KMS-11 (cell line): ENCODE measurements at regions not wholly inside any gene's neighbourhood (a gene's known extent, or its start where the extent isn't known, plus 50 kb on each side); places are given as distances from the start of the nearest gene placed in this dataset.
"Not testable (repeated sequence)": the region's sequence is repeated elsewhere in the genome, so short reads cannot be mapped to it uniquely, and the experiment has no call there.

Experiments
- H2AFZ ChIP-seq: fragments of 200-600 bp; sonication (generic); 2 replicates; pipeline ENCODE4 v1.6.1; 2016; ENCODE audit warnings: antibody characterized with exemption, mixed run types, low read depth
- H3K27ac ChIP-seq: fragments of 200-600 bp; sonication (generic); 2 replicates; pipeline ENCODE4 v1.6.1; 2016; ENCODE audit warnings: mild to moderate bottlenecking, mixed run types
- H3K27me3 ChIP-seq: fragments of 200-600 bp; sonication (generic); 2 replicates; pipeline ENCODE4 v1.6.1; 2017; ENCODE audit warnings: mild to moderate bottlenecking, low read depth, mixed run types, moderate library complexity; ENCODE audit not compliant: insufficient read depth
- H3K36me3 ChIP-seq: fragments of 200-600 bp; sonication (generic); 2 replicates; pipeline ENCODE4 v1.6.1; 2017; ENCODE audit warnings: mild to moderate bottlenecking, mixed run types; ENCODE audit not compliant: insufficient read depth
- H3K4me1 ChIP-seq: fragments of 200-600 bp; sonication (generic); 2 replicates; pipeline ENCODE4 v1.6.1; 2016; ENCODE audit warnings: mild to moderate bottlenecking, low read depth, mixed run types; ENCODE audit not compliant: poor library complexity, severe bottlenecking
- H3K4me2 ChIP-seq: fragments of 200-600 bp; sonication (generic); 2 replicates; pipeline ENCODE4 v1.7.0; 2016; ENCODE audit warnings: mild to moderate bottlenecking, mixed run types
- H3K4me3 ChIP-seq: fragments of 200-600 bp; sonication (generic); IDR thresholded peaks from 2 replicates; pipeline ENCODE4 v1.6.1; 2017; ENCODE audit warnings: low read depth, low read length, mixed read lengths; ENCODE audit not compliant: insufficient read depth
- H3K79me2 ChIP-seq: fragments of 200-600 bp; sonication (generic); 2 replicates; pipeline ENCODE4 v1.6.1; 2016; ENCODE audit warnings: low read depth, mixed run types; ENCODE audit not compliant: insufficient read depth
- H3K9ac ChIP-seq: fragments of 200-600 bp; sonication (generic); 2 replicates; pipeline ENCODE4 v1.6.1; 2016; ENCODE audit warnings: mild to moderate bottlenecking, mixed run types
- H4K20me1 ChIP-seq: fragments of 200-600 bp; sonication (generic); 2 replicates; pipeline ENCODE4 v1.6.1; 2016; ENCODE audit warnings: mild to moderate bottlenecking, mixed run types; ENCODE audit not compliant: insufficient read depth
- CTCF ChIP-seq: fragments of 200-600 bp; sonication (generic); conservative IDR thresholded peaks from 2 replicates; pipeline ENCODE4 v1.6.1; 2017; ENCODE audit warnings: low read depth, mild to moderate bottlenecking, antibody characterized with exemption, low read length, moderate library complexity, mixed read lengths

- Histone ChIP-seq H4K20me1 (no peaks in the 10 kb centered on the region), H2AFZ (no peak overlapping the region), H3K4me3 (no peak overlapping the region), H3K9ac (no peak overlapping the region), H3K4me2 (no peak overlapping the region), H3K27me3 (no peaks in the 10 kb centered on the region), H3K4me1 (no peaks in the 10 kb centered on the region), H3K36me3 (no peaks in the 10 kb centered on the region), H3K27ac (no peak overlapping the region), H3K79me2 (no peaks in the 10 kb centered on the region)
- no peak for TF ChIP-seq CTCF
These were observed 268.1 kb upstream of the CRBN start for GRCh38 chr3:3447641-3448040.

DNA sequence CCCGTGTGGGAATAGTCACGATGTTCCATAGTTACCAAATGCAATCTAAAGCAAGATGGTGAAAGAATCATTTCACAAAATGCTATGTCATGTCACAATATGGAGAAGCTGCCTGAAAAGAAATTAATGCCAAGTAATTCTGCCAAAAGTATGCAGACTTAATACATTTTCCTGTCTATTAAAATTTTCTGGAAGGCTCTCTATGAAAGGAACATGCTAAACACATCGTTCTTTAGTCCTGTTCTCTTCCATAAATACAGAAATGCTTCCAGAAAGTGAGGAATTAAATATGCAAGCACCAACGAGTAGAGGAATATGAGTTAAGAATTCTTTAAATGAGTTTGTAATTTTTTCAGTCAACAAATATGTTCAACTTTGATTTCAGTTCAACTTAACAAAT, 266.8 kb upstream of the CRBN start:
- Histone ChIP-seq H2AFZ (no peak overlapping the region), H4K20me1 (no peaks in the 10 kb centered on the region), H3K9ac (no peak overlapping the region), H3K27ac (no peak overlapping the region), H3K36me3 (no peaks in the 10 kb centered on the region), H3K4me1 (no peaks in the 10 kb centered on the region), H3K79me2 (no peaks in the 10 kb centered on the region), H3K27me3 (no peaks in the 10 kb centered on the region), H3K4me2 (no peak overlapping the region), H3K4me3 (no peak overlapping the region)
- TF ChIP-seq CTCF = no peak

DNA sequence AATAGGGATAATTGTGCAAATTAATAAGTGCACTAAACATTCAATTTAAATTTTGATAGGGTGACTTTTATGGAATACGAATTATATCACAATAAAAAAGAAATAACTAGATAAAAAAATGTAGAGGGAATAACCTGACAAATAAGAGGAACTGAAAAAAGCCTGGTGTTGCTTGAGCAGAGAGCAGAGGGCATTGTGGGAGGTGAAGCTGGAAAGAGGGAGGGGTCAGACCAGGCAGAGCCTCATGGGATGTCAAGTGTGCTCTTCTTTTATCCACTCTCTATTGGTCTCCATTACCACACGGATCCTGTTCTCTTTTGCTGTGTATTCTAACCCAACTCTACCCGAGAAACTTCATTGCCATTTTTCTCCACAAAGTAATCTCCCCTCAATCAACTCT, 264.0 kb upstream of the CRBN start:
- Histone ChIP-seq H3K4me2 (no peak overlapping the region), H2AFZ (no peak overlapping the region), H3K27me3 (no peaks in the 10 kb centered on the region), H3K27ac (no peak overlapping the region), H3K79me2 (no peaks in the 10 kb centered on the region), H3K4me1 (no peaks in the 10 kb centered on the region), H4K20me1 (no peaks in the 10 kb centered on the region), H3K4me3 (no peak overlapping the region), H3K9ac (no peak overlapping the region), H3K36me3 (no peaks in the 10 kb centered on the region)
- TF ChIP-seq CTCF = no peak

GRCh38 chr3:3433711-3434110, 254.2 kb upstream of the CRBN start:
- no peak for TF ChIP-seq CTCF
- no peak overlapping the region for H3K4me3 ChIP-seq
- no peak overlapping the region for H3K9ac ChIP-seq
- no peak overlapping the region for H3K4me2 ChIP-seq
- no peaks in the 10 kb centered on the region for H3K36me3 ChIP-seq
- no peaks in the 10 kb centered on the region for H4K20me1 ChIP-seq
- no peak overlapping the region for H2AFZ ChIP-seq
- no peaks in the 10 kb centered on the region for H3K4me1 ChIP-seq
- H3K79me2 ChIP-seq = no peaks in the 10 kb centered on the region
- no peak overlapping the region for H3K27ac ChIP-seq
- H3K27me3 ChIP-seq = no peaks in the 10 kb centered on the region

- Histone ChIP-seq H3K9ac (no peak overlapping the region), H3K27me3 (no peaks in the 10 kb centered on the region), H3K4me1 (no peaks in the 10 kb centered on the region), H3K27ac (no peak overlapping the region), H3K36me3 (no peaks in the 10 kb centered on the region), H2AFZ (no peak overlapping the region), H3K4me3 (no peak overlapping the region), H3K4me2 (no peak overlapping the region), H3K79me2 (no peaks in the 10 kb centered on the region), H4K20me1 (no peaks in the 10 kb centered on the region)
- TF ChIP-seq CTCF = no peak
These were observed 250.3 kb upstream of the CRBN start for GRCh38 chr3:3429841-3430240.

DNA sequence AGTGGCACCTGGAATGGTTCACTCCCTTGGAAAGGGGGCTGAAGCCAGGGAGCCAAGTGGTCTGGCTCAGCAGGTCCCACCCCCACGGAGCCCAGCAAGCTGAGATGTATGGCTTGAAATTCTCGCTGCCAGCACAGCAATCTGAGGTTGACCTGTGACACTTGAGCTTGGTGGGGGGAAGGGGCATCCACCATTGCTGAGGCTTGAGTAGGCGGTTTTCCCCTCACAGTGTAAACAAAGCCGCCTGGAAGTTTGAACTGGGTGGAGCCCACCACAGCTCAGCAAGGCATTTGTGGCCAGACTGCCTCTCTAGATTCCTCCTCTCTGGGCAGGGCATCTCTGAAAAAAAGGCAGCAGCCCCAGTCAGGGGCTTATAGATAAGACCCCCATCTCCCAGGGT, 228.2 kb upstream of the CRBN start:
- not testable (repeated sequence) for H3K4me3 ChIP-seq, H3K79me2 ChIP-seq, H2AFZ ChIP-seq, H3K9ac ChIP-seq, H3K36me3 ChIP-seq, H3K4me2 ChIP-seq, H3K27me3 ChIP-seq, H3K27ac ChIP-seq, H3K4me1 ChIP-seq, H4K20me1 ChIP-seq
